ENCODE measurements at regions not wholly inside any gene's neighbourhood (a gene's known extent, or its start where the extent isn't known, plus 50 kb on each side); places are given as distances from the start of the nearest gene placed in this dataset.

DNA sequence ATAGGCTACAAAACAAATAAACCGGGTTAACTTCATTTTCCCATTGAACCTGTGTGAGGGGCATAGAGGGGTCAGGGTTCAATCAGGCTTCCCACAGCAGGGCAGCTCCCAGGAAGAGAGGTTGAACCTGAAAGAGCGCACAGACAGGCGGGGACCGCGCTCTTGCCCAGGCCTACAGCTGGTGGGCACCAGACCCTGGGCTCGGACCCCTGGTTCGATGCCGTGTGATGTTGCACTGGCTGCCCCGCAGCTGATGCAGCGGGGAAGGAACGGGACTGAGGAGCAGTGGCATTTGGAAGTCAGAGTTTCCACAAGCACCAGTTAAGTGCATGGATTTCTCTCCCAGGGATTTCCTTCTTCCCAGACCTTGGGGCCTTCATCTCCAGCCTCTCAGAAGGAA lies 72.6 kb upstream of the INSIG1 start:
- Mint-ChIP-seq H3K9me3 (no peaks in the 10 kb centered on the region; the same call in 2 of the 3 replicates), H3K27ac (no peak overlapping the region), H3K36me3 (ENCODE audit: low read depth) (no peaks in the 10 kb centered on the region; the same call in 2 of the 3 replicates), H3K4me1 (peaks cover 43% of the 10 kb centered on the region), H3K4me3 (no peak overlapping the region), H3K27me3 (ENCODE audit: insufficient read depth, low read depth, poor library complexity) (peaks cover 26% of the 10 kb centered on the region)
- H3K27me3 ChIP-seq (ENCODE audit: insufficient read depth): no peaks in the 10 kb centered on the region
- no peak overlapping the region for H3K4me2 ChIP-seq
- ATAC-seq (no peak), DNase-seq (ENCODE audit: low spot score) (no peak)
- no peak overlapping the region for H3K4me3 ChIP-seq
- no peaks in the 10 kb centered on the region for H3K9me2 ChIP-seq (ENCODE audit: insufficient read depth)
- H3K27ac ChIP-seq (ENCODE audit: low read depth): no peak overlapping the region
- no peaks in the 10 kb centered on the region for H3K79me2 ChIP-seq (replicated peaks; ENCODE audit: insufficient read depth)
- peaks cover 14% of the 10 kb centered on the region for H3K4me1 ChIP-seq (ENCODE audit: insufficient read depth)
- no peak overlapping the region for H2AFZ ChIP-seq
- H3K36me3 ChIP-seq (ENCODE audit: insufficient read depth): no peaks in the 10 kb centered on the region
- H4K20me1 ChIP-seq (replicated peaks; ENCODE audit: insufficient read depth): no peaks in the 10 kb centered on the region
- TF ChIP-seq, protein P1, sequence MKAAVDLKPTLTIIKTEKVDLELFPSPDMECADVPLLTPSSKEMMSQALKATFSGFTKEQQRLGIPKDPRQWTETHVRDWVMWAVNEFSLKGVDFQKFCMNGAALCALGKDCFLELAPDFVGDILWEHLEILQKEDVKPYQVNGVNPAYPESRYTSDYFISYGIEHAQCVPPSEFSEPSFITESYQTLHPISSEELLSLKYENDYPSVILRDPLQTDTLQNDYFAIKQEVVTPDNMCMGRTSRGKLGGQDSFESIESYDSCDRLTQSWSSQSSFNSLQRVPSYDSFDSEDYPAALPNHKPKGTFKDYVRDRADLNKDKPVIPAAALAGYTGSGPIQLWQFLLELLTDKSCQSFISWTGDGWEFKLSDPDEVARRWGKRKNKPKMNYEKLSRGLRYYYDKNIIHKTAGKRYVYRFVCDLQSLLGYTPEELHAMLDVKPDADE (IDR thresholded peaks at IDR 0.05): no peak
- TF ChIP-seq JUNB (IDR thresholded peaks at IDR 0.05; ENCODE audit: unreplicated experiment) (no peak), NANOG (IDR thresholded peaks at IDR 0.05; ENCODE audit: borderline replicate concordance) (no peak), EZH2 (IDR thresholded peaks at IDR 0.05; ENCODE audit: low read depth, unreplicated experiment) (no peak), ZNF114 (CRISPR knock-in tag; IDR thresholded peaks at IDR 0.05) (no peak), EZH2phosphoT487 (IDR thresholded peaks at IDR 0.05; ENCODE audit: unreplicated experiment) (no peak), STAT1 (IDR thresholded peaks at IDR 0.05; ENCODE audit: unreplicated experiment) (no peak), POLR2AphosphoS5 (IDR thresholded peaks at IDR 0.05; ENCODE audit: low read depth) (no peak), CREB1 (CRISPR knock-in tag; IDR thresholded peaks at IDR 0.05; ENCODE audit: low read depth) (no peak), ZNF331 (CRISPR knock-in tag; IDR thresholded peaks at IDR 0.05; ENCODE audit: low read depth) (no peak)
- TF ChIP-seq, protein P2, sequence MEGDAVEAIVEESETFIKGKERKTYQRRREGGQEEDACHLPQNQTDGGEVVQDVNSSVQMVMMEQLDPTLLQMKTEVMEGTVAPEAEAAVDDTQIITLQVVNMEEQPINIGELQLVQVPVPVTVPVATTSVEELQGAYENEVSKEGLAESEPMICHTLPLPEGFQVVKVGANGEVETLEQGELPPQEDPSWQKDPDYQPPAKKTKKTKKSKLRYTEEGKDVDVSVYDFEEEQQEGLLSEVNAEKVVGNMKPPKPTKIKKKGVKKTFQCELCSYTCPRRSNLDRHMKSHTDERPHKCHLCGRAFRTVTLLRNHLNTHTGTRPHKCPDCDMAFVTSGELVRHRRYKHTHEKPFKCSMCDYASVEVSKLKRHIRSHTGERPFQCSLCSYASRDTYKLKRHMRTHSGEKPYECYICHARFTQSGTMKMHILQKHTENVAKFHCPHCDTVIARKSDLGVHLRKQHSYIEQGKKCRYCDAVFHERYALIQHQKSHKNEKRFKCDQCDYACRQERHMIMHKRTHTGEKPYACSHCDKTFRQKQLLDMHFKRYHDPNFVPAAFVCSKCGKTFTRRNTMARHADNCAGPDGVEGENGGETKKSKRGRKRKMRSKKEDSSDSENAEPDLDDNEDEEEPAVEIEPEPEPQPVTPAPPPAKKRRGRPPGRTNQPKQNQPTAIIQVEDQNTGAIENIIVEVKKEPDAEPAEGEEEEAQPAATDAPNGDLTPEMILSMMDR (conservative IDR thresholded peaks at IDR 0.05; ENCODE audit: low read depth in 2 of 2): no peak
- TF ChIP-seq, protein P3, sequence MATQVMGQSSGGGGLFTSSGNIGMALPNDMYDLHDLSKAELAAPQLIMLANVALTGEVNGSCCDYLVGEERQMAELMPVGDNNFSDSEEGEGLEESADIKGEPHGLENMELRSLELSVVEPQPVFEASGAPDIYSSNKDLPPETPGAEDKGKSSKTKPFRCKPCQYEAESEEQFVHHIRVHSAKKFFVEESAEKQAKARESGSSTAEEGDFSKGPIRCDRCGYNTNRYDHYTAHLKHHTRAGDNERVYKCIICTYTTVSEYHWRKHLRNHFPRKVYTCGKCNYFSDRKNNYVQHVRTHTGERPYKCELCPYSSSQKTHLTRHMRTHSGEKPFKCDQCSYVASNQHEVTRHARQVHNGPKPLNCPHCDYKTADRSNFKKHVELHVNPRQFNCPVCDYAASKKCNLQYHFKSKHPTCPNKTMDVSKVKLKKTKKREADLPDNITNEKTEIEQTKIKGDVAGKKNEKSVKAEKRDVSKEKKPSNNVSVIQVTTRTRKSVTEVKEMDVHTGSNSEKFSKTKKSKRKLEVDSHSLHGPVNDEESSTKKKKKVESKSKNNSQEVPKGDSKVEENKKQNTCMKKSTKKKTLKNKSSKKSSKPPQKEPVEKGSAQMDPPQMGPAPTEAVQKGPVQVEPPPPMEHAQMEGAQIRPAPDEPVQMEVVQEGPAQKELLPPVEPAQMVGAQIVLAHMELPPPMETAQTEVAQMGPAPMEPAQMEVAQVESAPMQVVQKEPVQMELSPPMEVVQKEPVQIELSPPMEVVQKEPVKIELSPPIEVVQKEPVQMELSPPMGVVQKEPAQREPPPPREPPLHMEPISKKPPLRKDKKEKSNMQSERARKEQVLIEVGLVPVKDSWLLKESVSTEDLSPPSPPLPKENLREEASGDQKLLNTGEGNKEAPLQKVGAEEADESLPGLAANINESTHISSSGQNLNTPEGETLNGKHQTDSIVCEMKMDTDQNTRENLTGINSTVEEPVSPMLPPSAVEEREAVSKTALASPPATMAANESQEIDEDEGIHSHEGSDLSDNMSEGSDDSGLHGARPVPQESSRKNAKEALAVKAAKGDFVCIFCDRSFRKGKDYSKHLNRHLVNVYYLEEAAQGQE (IDR thresholded peaks at IDR 0.05; ENCODE audit: unreplicated experiment): no peak
- TF ChIP-seq, protein P4, sequence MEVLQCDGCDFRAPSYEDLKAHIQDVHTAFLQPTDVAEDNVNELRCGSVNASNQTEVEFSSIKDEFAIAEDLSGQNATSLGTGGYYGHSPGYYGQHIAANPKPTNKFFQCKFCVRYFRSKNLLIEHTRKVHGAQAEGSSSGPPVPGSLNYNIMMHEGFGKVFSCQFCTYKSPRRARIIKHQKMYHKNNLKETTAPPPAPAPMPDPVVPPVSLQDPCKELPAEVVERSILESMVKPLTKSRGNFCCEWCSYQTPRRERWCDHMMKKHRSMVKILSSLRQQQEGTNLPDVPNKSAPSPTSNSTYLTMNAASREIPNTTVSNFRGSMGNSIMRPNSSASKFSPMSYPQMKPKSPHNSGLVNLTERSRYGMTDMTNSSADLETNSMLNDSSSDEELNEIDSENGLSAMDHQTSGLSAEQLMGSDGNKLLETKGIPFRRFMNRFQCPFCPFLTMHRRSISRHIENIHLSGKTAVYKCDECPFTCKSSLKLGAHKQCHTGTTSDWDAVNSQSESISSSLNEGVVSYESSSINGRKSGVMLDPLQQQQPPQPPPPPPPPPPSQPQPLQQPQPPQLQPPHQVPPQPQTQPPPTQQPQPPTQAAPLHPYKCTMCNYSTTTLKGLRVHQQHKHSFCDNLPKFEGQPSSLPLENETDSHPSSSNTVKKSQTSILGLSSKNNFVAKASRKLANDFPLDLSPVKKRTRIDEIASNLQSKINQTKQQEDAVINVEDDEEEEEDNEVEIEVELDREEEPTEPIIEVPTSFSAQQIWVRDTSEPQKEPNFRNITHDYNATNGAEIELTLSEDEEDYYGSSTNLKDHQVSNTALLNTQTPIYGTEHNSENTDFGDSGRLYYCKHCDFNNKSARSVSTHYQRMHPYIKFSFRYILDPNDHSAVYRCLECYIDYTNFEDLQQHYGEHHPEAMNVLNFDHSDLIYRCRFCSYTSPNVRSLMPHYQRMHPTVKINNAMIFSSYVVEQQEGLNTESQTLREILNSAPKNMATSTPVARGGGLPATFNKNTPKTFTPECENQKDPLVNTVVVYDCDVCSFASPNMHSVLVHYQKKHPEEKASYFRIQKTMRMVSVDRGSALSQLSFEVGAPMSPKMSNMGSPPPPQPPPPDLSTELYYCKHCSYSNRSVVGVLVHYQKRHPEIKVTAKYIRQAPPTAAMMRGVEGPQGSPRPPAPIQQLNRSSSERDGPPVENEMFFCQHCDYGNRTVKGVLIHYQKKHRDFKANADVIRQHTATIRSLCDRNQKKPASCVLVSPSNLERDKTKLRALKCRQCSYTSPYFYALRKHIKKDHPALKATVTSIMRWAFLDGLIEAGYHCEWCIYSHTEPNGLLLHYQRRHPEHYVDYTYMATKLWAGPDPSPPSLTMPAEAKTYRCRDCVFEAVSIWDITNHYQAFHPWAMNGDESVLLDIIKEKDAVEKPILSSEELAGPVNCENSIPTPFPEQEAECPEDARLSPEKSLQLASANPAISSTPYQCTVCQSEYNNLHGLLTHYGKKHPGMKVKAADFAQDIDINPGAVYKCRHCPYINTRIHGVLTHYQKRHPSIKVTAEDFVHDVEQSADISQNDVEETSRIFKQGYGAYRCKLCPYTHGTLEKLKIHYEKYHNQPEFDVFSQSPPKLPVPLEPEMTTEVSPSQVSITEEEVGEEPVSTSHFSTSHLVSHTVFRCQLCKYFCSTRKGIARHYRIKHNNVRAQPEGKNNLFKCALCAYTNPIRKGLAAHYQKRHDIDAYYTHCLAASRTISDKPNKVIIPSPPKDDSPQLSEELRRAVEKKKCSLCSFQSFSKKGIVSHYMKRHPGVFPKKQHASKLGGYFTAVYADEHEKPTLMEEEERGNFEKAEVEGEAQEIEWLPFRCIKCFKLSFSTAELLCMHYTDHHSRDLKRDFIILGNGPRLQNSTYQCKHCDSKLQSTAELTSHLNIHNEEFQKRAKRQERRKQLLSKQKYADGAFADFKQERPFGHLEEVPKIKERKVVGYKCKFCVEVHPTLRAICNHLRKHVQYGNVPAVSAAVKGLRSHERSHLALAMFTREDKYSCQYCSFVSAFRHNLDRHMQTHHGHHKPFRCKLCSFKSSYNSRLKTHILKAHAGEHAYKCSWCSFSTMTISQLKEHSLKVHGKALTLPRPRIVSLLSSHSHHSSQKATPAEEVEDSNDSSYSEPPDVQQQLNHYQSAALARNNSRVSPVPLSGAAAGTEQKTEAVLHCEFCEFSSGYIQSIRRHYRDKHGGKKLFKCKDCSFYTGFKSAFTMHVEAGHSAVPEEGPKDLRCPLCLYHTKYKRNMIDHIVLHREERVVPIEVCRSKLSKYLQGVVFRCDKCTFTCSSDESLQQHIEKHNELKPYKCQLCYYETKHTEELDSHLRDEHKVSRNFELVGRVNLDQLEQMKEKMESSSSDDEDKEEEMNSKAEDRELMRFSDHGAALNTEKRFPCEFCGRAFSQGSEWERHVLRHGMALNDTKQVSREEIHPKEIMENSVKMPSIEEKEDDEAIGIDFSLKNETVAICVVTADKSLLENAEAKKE (CRISPR knock-in tag; IDR thresholded peaks at IDR 0.05): no peak
- no peaks in the 10 kb centered on the region for H3F3A ChIP-seq (replicated peaks; ENCODE audit: low read depth)

Measured in GM23338 (cell line).